ENCODE measurements at regions not wholly inside any gene's neighbourhood (a gene's known extent, or its start where the extent isn't known, plus 50 kb on each side); places are given as distances from the start of the nearest gene placed in this dataset.
"Not testable (repeated sequence)": the region's sequence is repeated elsewhere in the genome, so short reads cannot be mapped to it uniquely, and the experiment has no call there.

DNA sequence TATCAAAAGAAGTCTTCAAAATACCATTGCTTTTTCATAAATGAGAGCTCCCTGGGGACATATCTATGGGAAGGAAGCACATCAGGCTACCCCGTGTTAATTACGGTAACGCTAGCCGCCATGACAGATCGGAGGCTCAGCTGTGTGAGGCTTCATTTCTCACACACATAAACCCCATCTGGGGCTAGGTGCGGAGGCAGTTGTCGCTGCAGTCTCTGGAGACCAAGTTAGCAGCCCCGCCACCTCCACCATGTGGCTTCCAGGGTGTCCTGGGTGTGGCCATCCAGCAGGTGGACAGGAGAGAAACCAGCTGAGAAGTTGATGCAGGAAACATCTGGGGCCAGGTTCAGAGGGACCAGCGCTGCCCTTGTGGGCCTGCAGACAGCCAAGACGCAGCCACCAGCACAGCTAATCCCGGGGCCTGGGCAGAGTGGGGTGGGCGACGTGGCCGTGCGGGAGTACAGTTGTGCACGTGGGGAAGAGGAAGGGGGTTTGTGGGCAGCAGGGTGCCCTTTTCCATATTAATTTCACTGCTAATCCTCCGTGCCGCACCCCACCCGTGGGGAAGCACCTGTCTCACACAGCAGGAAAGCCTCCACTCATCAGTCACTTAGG lies 426.5 kb downstream of the IRX1 start:
- DNase-seq, result no peak

DNA sequence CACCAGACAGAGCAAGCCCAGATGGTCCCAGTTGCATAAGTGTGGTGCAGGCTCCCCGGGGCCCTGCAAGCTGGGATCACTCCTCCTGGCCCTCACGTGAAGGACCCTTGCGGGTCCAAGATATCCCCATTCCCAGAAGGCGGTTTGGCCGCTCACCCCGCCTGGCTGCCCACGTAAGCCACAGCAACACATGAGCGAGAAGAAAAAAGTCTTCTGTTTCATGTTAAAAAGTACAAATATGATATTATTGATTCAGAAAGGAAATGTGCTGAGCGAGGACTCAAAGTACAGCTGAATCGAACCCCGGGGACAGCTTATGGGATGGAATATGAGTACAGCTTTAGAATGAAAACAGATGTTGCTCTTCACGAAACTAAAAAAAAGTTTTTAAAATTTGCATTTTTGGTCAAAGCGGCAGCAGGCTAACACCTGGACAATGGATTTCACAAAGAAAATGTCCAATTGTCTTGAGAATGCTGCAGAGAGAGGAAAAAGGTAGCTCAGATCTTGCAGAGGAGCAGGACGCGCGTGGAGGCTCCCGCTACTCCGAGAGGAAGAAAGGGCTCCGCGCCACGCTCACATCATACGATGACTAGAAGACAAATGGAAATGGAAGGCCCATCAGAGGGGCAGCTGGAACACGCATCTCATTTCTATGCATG lies 427.6 kb downstream of the IRX1 start:
- DNase-seq, result no peak

DNA sequence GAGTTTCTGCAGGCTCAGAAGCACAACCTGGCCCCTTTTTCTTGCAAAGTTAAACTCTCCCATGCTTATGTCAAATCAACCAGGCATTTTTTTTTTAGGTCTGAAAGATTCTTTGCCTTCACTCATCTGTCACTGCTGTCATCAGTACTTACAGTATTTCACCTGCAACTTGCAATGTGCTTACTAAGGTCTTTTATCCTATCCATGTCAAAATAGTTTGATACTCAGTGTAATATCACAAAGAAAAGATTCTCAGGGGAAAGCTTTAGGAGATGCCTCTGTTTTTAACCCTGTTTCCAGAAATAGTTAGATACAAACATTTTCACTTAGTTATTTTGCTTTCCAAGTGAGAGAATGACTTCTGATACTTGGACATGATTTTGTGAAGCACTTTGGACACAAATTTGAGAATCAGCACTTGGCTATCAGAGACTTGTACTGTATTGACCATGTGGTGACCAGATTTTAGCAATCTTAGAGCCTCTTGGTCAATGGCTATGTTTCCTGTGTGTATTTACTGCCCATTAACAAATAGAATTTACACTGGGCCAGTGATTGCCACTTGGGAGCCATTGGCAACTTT lies 428.2 kb downstream of the IRX1 start:
- no peak for DNase-seq

DNA sequence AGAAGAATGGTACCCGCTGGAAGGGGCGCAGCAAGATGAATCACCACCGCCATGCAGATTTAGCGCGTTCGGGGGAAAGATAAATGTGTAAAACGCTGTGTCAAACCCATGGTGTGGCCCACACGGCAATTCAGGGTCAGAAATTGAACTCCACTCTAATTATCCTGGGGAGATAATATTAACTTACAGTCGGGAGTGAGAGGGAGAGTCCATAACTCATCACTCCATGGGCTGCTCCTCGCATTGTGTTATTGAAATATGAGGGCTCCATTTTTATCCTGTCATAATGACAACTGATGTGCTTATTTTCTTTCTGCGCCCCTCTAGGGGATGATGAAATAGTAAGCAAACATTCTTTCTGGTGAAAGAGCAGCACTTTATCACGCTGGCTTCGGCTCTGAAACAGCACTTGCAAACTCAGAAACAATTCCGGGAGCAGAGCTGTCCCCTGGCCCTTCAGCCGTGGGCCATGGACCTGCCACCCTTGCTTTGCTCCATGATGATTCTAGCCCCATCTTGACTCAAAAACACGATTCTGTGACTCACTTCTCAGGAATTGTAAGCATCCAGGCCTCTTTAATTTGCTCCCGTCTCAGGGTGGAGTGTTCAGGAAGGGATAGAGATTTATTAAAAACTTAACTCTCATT lies 431.6 kb downstream of the IRX1 start:
- no peak for DNase-seq

DNA sequence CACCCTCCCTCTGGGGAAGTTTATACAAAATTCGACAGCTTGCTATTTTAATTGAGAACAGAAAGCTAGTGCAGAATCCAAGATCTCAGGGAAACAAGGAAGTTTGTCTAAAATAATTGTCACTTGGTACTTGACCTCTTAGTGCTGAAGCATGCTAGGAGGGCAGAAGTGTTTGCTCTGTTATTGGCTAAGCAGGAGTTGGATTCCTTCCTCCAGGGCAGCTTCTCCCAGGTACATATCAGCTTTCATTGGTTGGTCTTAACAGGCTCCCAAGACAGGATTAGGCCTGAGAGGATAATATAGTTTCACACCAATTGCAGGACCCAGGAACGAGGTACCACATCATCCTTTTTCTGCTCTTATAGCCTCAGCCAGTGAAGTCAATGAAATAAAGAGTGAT lies 432.8 kb downstream of the IRX1 start:
- DNase-seq, result no peak

DNA sequence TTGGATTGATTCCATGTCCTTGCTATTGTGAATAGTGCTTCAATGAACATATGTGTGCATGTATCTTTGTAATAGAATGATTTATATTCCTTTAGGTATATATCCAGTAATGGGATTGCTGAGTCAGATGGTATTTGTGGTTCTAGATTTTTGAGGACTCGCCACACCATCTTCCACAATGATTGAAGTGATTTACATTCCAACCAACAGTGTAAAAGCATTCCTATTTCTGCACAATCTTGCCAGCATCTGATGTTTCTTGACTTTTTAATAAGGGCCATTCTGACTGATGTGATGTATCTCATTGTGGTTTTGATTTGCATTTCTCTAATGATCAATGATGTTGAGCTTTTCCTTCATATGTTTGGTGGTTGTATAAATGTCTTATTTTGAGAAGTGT lies 437.9 kb downstream of the IRX1 start:
- DNase-seq, result not testable (repeated sequence)

DNA sequence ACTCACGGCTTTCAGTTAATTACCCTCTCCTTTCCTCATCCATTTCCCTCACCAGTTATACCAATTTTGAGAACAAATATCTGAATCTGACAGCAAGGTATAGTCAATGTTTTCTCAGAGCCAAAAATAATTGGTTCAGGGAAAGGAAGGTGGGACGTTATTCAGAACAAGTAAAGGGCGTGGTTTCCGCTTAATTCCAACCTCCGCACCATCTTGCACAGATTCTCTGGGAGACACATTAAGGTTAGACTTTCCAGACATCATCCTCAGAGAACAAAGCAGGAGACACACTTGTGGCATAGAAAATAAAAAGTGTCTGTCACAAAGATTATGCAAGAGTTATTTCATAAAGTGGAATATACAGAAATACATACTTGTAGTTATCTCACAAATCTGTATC lies 441.2 kb downstream of the IRX1 start:
- DNase-seq, result no peak

DNA sequence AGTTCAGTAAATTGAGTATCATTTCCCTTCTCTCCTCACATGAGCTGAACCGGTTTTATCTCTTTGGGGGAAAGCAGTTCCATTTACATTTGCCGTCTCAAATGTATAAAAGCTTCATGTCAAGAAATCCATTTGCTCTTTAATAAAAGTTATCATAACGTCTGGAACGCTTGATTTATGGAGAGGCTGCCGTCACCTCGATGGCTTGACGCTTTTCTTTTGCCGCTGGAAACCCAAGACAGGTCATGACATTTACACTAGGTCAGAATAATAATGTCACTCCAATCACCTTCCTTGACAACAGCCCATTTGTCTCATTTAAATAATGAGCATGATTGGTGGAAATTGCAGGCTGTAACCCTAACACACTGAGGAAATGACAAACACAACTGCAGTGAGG lies 443.4 kb downstream of the IRX1 start:
- DNase-seq, result no peak

DNA sequence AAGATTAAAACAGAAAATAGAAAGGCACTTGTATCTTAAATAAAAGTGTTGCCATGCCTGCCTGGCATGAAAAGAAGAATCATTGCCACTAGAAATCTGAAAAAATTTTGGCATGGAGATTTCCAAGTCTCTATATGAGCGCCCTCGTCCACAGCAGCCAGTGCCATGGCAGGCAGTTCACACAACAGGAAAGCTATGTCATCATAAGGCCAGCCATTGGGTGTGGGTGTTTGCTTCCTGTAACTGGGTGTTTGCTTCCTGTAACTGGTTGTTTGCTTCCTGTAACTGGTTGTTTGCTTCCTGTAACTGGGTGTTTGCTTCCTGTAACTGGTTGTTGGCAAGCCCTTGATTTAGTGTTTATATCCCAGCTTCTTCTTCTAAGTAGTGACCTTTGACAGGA lies 446.7 kb downstream of the IRX1 start:
- DNase-seq, result no peak

DNA sequence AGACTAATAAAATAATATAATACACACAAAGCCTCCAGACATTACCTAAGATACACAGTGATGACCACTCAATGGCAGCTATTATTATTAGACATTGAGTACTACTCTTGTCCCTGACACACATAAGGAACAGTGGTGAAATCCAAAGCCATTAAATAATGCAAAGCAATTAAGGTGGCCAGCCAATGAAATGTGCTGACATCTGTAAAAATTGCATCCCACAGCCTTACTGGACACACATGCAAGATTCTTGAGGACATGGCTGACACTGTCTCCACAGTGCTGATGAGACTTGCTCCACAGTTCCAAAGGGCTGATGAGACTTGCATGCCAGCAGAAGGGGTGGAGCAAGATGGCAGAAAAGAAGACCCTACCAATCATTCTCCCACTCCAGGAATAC lies 447.5 kb downstream of the IRX1 start:
- DNase-seq, result no peak

DNA sequence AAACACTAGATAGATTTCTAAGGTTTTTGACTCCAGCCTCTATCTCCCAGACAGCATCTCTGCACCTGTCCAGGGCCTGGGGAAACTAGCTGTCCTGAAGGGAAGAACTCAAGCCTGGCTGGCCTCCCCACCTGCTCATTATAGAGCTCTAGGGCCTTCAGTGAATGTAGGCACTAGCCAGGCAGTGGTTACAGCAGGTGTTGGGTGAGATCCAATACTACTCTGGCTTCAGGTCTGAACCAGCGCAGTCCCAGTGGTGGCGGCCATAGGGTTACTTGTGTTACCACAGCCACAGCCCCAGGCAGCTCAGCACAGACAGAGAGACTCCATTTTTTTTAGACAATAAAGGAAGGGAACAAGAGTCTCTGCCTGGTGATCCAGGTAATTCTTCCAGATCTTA lies 449.2 kb downstream of the IRX1 start:
- no peak for DNase-seq

DNA sequence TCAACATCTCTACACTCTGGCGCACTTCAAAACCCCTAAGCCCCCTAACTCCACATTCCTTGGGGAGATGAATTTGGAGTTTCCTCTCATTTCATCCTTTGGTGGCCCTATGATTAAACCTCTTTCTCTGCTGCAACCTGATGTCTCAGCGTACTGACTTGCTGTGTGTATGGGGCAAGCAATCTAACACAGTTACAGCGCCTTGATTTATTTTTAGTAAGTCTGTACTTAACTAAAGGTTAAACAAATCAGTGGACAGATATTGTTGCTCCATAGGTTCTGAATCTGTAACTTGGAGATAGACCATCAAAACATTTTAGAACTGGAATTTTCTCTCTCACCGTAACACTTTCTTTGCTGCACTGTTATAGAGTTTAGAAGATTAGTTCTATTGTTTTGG lies 452.8 kb downstream of the IRX1 start:
- no peak for DNase-seq

DNA sequence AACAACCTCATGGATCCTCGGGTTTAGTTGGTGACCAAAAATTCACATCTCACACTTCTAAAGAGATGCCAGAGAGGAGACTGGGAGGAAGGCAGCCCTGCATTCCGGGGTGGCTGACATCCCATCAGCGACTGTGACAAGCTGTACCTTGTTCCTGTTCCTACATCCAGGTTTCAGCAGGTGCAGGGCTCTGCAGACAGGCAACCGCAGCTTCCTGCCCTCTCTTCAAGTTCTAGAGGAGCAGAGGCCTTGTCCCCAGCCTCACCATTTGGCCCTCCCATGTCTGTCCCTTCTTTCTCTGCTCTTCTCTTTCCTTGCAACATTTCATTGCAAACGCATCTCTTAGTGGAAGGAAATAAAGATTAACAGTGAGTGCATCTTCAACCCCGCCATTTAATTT lies 454.6 kb downstream of the IRX1 start:
- no peak for DNase-seq

DNA sequence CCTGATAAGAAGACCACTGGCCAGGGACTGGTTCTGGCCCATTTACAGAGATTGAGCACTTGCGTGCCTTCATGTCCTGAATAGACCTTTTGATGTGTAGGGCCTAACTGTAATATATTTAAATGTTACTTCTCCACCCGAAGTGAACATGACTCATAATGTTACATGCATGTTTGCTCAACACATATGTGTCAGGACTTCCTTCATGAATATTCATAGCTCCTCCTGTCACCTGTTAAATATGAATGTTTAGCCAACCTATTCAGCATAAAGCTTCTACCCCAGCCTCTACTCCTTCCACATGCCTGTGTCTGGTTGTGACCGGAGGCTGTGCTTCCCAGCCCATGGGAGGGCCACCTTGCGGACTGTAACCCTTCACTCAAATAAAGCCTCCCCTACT lies 457.5 kb downstream of the IRX1 start:
- DNase-seq, result no peak

DNA sequence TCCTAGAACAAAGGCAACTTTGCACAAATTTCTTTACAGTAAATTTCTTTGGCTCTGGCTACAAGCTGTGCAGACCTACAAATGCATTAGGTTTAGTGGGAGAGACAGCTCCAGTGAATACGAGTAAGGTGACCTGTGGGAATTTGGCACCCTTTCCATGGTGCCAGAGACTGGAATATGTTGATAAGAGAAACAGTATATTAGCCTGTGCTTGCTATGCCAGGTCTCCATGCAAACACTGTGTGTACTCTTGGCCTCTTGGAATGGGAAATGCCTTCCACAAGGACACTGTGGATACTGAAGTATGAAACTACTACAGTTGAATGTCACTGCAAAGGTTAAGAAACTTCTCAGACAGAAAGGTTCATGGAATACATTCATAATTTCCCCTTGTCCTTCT lies 458.5 kb downstream of the IRX1 start:
- DNase-seq, result no peak

DNA sequence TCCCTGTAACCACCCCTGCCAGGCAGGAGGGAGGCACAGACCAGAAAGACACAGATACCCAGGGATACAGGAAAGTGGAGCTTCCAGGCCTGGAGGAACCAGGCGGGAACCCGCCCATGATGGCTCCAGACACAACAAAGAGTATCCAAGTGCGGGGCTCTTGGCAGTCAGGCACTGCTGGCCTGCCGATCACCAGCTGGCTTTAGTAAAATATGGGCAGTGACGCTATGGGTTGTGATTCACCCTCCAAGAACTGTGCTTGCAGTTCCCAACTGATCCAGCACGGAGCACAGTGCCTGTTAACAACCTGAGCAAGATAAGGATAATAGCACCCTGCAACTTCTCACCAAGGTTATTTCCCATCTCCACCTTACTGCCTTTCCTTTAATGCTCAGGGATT lies 463.3 kb downstream of the IRX1 start:
- no peak for DNase-seq

DNA sequence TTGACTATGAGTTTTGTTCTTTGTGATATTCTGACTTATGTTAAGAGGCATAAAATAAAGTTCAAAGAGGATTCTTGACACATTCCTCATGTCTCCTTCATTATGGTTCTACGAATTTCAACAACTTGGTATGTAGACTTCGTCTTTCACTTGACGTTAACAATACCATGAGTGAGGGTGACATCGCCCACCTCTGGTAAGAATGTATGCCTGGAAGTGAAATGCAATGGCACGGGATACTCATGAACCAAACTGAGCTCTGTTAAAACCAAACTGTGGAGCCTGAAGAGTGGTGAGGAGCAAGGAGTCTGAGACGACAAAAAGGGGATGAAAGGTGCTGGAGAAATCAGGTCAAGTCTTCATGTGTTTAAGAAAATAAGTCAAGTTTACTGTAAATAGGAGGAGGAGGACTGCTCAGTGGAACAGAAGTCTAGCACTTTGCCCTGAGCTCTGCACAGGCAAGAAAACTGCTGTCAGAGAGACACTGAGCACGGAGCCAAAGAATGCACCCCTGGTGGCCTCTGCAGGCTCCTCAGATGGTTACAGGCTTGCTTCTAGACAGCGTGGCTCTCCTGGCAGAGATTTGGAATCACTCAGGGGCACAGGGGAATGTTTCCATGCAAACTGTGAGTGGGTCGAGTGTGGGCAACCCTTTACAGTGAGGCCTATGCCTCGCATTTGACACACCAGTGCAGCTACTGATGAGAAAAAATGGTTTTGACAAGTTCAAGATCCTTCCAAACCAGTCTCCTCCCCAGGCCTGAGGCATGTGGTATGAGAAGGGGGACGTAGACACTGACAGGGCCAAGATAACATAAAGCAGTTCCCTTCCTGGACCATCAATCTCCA lies 470.1 kb downstream of the IRX1 start:
- DNase-seq, result no peak

DNA sequence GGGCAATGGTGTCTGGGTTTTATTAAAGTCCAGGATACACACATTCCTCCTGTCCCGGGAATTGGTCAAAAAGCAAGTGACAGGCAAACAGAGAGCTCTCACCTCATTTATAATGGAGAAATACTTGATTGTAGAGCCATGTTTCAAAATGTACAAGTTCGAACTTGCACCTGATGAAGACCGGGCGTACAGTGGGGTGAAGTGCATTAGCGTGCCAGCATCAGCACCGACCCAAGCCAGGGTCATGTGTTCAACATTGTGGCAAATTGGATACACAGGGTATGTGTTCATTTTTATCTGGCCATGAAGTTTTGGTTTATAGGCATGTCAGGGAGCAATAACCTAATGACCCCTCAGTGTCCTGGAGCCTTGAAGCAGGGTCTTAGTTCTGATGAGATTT lies 472.5 kb downstream of the IRX1 start:
- DNase-seq, result no peak

DNA sequence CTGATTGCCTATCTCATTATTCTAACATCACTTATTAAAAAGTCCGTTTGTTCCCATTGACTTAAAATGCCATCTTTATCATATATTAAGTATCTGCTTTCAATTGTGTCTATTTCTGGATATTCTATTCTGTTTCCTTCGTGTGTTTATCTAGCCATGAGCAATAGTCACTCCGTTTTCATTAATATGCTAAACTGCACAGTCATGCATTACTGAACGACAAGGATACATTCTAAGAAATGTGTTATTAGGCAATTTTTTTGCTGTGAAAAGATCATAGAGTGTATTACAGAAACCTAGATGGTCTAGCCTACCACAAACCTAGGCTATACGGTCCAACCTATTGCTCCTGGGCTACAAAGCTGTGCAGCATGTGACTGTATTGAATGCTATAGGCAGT lies 482.9 kb downstream of the IRX1 start:
- no peak for DNase-seq

DNA sequence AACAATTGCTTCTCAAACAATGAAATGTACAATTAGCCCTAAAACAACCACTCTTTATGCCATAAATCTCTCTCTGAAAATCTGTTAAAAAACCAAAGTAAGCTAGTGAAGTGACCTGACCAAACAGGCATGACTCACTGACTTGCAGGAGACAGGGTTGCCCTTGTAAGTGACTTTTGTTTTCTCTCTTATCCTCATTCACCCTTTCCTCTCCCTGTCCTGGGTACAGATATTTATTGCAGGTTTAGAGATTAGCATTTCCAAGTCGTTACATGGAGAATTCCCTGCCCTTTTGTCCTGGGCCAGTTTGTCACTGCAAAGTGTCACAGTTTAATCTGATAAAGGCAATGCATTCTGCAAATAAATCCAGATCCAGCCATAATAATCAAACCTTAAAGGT lies 484.2 kb downstream of the IRX1 start:
- DNase-seq, result no peak

DNA sequence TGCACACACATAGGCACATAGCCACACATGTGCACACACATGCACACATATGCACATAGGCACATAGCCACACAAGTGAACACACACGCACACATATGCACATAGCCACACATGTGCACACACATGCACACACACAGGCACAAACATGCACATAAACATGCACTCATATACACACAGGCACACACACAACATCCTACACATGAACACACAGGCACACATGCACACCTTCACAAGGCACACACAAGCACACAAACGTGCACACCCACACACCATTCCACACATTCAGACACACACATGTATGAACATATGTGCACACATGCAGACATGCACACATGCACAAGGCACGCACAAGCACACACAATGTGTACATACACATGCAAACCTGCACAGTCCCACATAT lies 484.7 kb downstream of the IRX1 start:
- DNase-seq, result no peak

DNA sequence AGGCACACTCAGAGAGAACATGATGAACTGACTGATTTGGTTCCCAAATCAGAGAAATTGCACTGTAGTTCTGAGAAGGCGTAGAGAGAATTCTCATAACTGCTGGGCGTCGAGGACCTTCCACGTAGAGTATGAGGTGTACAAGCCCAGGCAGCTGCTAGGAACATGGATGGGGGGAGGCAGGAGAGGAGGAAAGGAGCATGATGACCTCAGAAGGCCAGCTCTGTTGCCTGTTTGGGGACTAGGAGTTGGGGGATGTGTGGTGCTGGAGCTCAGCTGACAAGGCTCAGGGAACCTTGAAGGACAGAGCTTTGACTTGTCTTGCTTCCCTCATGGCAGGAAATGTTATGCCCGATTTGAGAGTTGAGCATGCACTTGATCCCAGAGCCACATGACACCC lies 485.4 kb downstream of the IRX1 start:
- DNase-seq, result no peak

DNA sequence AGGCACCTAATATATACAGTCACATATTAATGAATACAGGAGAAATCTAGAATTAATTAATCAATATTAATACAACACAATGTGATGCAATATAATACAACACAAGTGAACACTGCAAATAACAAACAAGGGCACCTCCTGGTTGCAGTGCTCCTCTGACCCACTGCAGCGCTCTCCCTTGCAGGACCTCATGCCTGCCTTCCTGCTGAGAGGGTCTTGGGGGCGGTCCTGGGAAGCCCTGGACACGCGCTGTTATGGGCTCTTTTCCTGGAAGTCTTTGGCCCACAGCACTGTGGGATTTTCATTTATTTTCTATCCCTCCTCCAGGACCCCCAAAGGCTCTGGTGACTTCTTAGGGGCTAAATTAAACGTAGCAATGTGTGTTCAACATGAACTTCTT lies 485.8 kb downstream of the IRX1 start:
- DNase-seq, result no peak
